ENCODE measurements at regions not wholly inside any gene's neighbourhood (a gene's known extent, or its start where the extent isn't known, plus 50 kb on each side); places are given as distances from the start of the nearest gene placed in this dataset.

GRCh38 chr2:137886083-137886831, 78.0 kb upstream of the HNMT start:
- TF ChIP-seq CTCF (IDR thresholded peaks at IDR 0.05) (no peak), POLR2A (IDR thresholded peaks at IDR 0.05) (no peak)
